GM23338 (cell line): ENCODE measurements at regions not wholly inside any gene's neighbourhood (a gene's known extent, or its start where the extent isn't known, plus 50 kb on each side); places are given as distances from the start of the nearest gene placed in this dataset.

Experiments used
- ATAC-seq: fragments of 200-7000 bp; cut with Tn5 transposase; 3 replicates; pipeline ENCODE4 v1.9.1; 2020
- DNase-seq: peaks from one replicate; pipeline ENCODE4 v3.0.0-alpha.2; 2015; ENCODE audit warnings: low spot score
- H2AFZ ChIP-seq: fragments of 200-600 bp; sonication (generic); 2 replicates; pipeline ENCODE4 v1.8.0; 2016; ENCODE audit warnings: antibody characterized with exemption, mild to moderate bottlenecking, moderate library complexity
- H3F3A ChIP-seq: fragments of 200-600 bp; sonication (generic); replicated peaks from 2 replicates; pipeline ENCODE4 v1.8.0; 2017; ENCODE audit warnings: antibody characterized with exemption, mixed run types, low read depth
- H3K27ac ChIP-seq: fragments of 200-600 bp; sonication (generic); 2 replicates; pipeline ENCODE4 v1.6.1; 2016; ENCODE audit warnings: low read depth
- H3K27me3 ChIP-seq: fragments of 200-600 bp; sonication (generic); 2 replicates; pipeline ENCODE4 v1.8.0; 2016; ENCODE audit warnings: mild to moderate bottlenecking, mixed run types, moderate library complexity; ENCODE audit not compliant: insufficient read depth
- H3K36me3 ChIP-seq: fragments of 200-600 bp; sonication (generic); 2 replicates; pipeline ENCODE4 v1.8.0; 2016; ENCODE audit warnings: mild to moderate bottlenecking; ENCODE audit not compliant: insufficient read depth
- H3K4me1 ChIP-seq: fragments of 200-600 bp; sonication (generic); 2 replicates; pipeline ENCODE4 v1.8.0; 2016; ENCODE audit warnings: mild to moderate bottlenecking, moderate library complexity; ENCODE audit not compliant: insufficient read depth
- H3K4me2 ChIP-seq: fragments of 200-600 bp; sonication (generic); 2 replicates; pipeline ENCODE4 v1.7.1; 2017; ENCODE audit warnings: mixed run types
- H3K4me3 ChIP-seq: fragments of 200-600 bp; sonication (generic); 2 replicates; pipeline ENCODE4 v1.6.1; 2016; ENCODE audit warnings: mixed run types
- H3K79me2 ChIP-seq: fragments of 200-600 bp; sonication (generic); replicated peaks from 2 replicates; pipeline ENCODE4 v1.8.0; 2017; ENCODE audit warnings: mild to moderate bottlenecking; ENCODE audit not compliant: insufficient read depth
- H3K9me2 ChIP-seq: fragments of 200-600 bp; sonication (generic); 2 replicates; pipeline ENCODE4 v1.8.0; 2017; ENCODE audit not compliant: insufficient read depth
- H4K20me1 ChIP-seq: fragments of 200-600 bp; sonication (generic); replicated peaks from 2 replicates; pipeline ENCODE4 v1.8.0; 2017; ENCODE audit warnings: mild to moderate bottlenecking; ENCODE audit not compliant: insufficient read depth
- H3K27ac Mint-ChIP-seq: 2 replicates; pipeline ENCODE4 v1.8.0; 2020; ENCODE audit warnings: inconsistent platforms, mild to moderate bottlenecking, moderate library complexity, mixed read lengths
- H3K27me3 Mint-ChIP-seq: 3 replicates; pipeline ENCODE4 v1.8.0; 2022; ENCODE audit warnings: low read depth, mild to moderate bottlenecking, moderate library complexity, mixed read lengths, inconsistent platforms; ENCODE audit not compliant: insufficient read depth, poor library complexity
- H3K36me3 Mint-ChIP-seq: 3 replicates; pipeline ENCODE4 v1.8.0; 2021; ENCODE audit warnings: low read depth, mild to moderate bottlenecking, inconsistent platforms, moderate library complexity, mixed read lengths
- H3K4me1 Mint-ChIP-seq: 3 replicates; pipeline ENCODE4 v1.8.0; 2020; ENCODE audit warnings: mild to moderate bottlenecking, inconsistent platforms, mixed read lengths
- H3K4me3 Mint-ChIP-seq: 3 replicates; pipeline ENCODE4 v1.8.0; 2021; ENCODE audit warnings: moderate library complexity, mild to moderate bottlenecking, inconsistent platforms, mixed read lengths
- H3K9me3 Mint-ChIP-seq: 3 replicates; pipeline ENCODE4 v1.8.0; 2020; ENCODE audit warnings: moderate library complexity, mild to moderate bottlenecking, inconsistent platforms, mixed read lengths
- CREB1 ChIP-seq: fragments of 250-450 bp; sonication (Bioruptor Pico); IDR thresholded peaks from 2 replicates; pipeline ENCODE4 v1.5.0; 2020; ENCODE audit warnings: low read depth, mild to moderate bottlenecking, moderate library complexity
- ETS1 ChIP-seq: IDR thresholded peaks from 2 replicates; pipeline ENCODE4 v1.6.1; 2016; ENCODE audit warnings: antibody characterized with exemption
- EZH2 ChIP-seq: fragments of 200-600 bp; sonication (generic); IDR thresholded peaks from one replicate; pipeline ENCODE4 v1.8.0; 2017; ENCODE audit warnings: antibody characterized with exemption, mild to moderate bottlenecking, low read depth; ENCODE audit not compliant: unreplicated experiment
- EZH2phosphoT487 ChIP-seq: fragments of 200-600 bp; sonication (generic); IDR thresholded peaks from one replicate; pipeline ENCODE4 v1.8.1; 2018; ENCODE audit warnings: antibody characterized with exemption; ENCODE audit not compliant: unreplicated experiment
- JUNB ChIP-seq: IDR thresholded peaks from one replicate; pipeline ENCODE4 v1.6.1; 2016; ENCODE audit warnings: antibody characterized with exemption; ENCODE audit not compliant: unreplicated experiment
- NANOG ChIP-seq: IDR thresholded peaks from 2 replicates; pipeline ENCODE4 v1.6.1; 2016; ENCODE audit warnings: antibody characterized with exemption, borderline replicate concordance
- POLR2AphosphoS5 ChIP-seq: IDR thresholded peaks from 2 replicates; pipeline ENCODE4 v1.6.1; 2016; ENCODE audit warnings: antibody characterized with exemption, low read depth
- REST ChIP-seq: IDR thresholded peaks from one replicate; pipeline ENCODE4 v1.6.1; 2018; ENCODE audit warnings: antibody characterized with exemption; ENCODE audit not compliant: unreplicated experiment
- STAT1 ChIP-seq: IDR thresholded peaks from one replicate; pipeline ENCODE4 v1.6.1; 2016; ENCODE audit warnings: antibody characterized with exemption; ENCODE audit not compliant: unreplicated experiment
- ZNF114 ChIP-seq: fragments of 250-450 bp; sonication (Bioruptor Pico); IDR thresholded peaks from 2 replicates; pipeline ENCODE4 v1.5.0; 2020; ENCODE audit warnings: mild to moderate bottlenecking, moderate library complexity
- ZNF331 ChIP-seq: fragments of 250-450 bp; sonication (Bioruptor Pico); IDR thresholded peaks from 2 replicates; pipeline ENCODE4 v1.5.0; 2020; ENCODE audit warnings: low read depth, mild to moderate bottlenecking, moderate library complexity
- TF ChIP-seq, protein P1 (sequence below): fragments of 250-450 bp; sonication (Bioruptor Pico); IDR thresholded peaks from 2 replicates; pipeline ENCODE4 v1.5.0; 2020; ENCODE audit warnings: mild to moderate bottlenecking, moderate library complexity
- TF ChIP-seq, protein P2 (sequence below), 2 experiments: fragments of 200-600 bp in 1 of 2; sonication (generic) in 1 of 2; conservative IDR thresholded peaks; 2 replicates each; pipeline versions ENCODE4 v1.5.1 to v1.6.1; 2016 to 2017; ENCODE audit warnings: antibody characterized with exemption in 2 of 2, low read depth in 2 of 2, mild to moderate bottlenecking in 2 of 2, moderate library complexity in 1 of 2

DNA sequence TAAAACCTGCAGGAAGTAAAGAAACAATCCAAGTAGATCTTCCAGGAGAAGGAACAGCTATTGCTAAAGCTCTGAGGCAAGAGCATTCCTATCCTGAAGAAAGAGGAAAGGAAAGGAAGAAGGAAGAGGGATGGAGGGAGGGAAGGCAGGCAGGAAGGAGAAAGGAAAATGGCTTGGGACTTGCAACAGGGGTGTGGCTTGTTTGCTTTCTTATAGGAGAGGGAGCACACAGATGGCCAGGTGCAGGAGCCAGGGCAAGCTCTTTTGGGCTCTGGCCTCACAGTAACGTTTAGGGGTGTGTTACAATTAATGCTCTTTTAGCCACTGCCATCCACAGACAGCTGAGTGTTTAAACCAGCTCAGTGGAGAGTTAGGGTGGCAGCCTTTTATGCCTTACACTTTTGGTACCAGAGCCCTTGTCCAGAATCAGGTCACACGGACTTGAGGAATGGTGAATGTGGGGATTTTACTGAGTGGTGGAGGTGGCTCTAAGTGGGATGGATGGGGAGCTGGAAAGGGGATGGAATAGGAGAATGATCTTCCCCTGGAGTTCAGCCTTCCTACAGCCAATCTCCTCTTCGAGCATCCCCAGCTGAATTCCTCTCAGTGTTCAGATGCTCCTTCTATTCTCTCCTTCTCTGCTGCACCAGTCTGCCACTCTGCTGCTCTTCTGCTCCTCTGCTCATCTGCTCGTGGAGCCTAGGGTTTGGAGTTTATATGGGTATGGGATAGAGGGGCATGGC is 108.7 kb upstream of the SLC39A10 start:
- no peaks in the 10 kb centered on the region for H4K20me1 ChIP-seq
- no peak overlapping the region for H3K4me3 ChIP-seq
- peaks cover 7% of the 10 kb centered on the region for H3K4me1 ChIP-seq
- no peak overlapping the region for H3K4me3 Mint-ChIP-seq
- ATAC-seq = no peak
- TF ChIP-seq POLR2AphosphoS5 (no peak), EZH2 (no peak), REST (no peak), CREB1 (CRISPR knock-in tag) (no peak), STAT1 (no peak), JUNB (no peak), ZNF331 (no peak), ETS1 (no peak), NANOG (no peak), ZNF114 (CRISPR knock-in tag) (no peak), EZH2phosphoT487 (no peak)
- TF ChIP-seq, protein P1, sequence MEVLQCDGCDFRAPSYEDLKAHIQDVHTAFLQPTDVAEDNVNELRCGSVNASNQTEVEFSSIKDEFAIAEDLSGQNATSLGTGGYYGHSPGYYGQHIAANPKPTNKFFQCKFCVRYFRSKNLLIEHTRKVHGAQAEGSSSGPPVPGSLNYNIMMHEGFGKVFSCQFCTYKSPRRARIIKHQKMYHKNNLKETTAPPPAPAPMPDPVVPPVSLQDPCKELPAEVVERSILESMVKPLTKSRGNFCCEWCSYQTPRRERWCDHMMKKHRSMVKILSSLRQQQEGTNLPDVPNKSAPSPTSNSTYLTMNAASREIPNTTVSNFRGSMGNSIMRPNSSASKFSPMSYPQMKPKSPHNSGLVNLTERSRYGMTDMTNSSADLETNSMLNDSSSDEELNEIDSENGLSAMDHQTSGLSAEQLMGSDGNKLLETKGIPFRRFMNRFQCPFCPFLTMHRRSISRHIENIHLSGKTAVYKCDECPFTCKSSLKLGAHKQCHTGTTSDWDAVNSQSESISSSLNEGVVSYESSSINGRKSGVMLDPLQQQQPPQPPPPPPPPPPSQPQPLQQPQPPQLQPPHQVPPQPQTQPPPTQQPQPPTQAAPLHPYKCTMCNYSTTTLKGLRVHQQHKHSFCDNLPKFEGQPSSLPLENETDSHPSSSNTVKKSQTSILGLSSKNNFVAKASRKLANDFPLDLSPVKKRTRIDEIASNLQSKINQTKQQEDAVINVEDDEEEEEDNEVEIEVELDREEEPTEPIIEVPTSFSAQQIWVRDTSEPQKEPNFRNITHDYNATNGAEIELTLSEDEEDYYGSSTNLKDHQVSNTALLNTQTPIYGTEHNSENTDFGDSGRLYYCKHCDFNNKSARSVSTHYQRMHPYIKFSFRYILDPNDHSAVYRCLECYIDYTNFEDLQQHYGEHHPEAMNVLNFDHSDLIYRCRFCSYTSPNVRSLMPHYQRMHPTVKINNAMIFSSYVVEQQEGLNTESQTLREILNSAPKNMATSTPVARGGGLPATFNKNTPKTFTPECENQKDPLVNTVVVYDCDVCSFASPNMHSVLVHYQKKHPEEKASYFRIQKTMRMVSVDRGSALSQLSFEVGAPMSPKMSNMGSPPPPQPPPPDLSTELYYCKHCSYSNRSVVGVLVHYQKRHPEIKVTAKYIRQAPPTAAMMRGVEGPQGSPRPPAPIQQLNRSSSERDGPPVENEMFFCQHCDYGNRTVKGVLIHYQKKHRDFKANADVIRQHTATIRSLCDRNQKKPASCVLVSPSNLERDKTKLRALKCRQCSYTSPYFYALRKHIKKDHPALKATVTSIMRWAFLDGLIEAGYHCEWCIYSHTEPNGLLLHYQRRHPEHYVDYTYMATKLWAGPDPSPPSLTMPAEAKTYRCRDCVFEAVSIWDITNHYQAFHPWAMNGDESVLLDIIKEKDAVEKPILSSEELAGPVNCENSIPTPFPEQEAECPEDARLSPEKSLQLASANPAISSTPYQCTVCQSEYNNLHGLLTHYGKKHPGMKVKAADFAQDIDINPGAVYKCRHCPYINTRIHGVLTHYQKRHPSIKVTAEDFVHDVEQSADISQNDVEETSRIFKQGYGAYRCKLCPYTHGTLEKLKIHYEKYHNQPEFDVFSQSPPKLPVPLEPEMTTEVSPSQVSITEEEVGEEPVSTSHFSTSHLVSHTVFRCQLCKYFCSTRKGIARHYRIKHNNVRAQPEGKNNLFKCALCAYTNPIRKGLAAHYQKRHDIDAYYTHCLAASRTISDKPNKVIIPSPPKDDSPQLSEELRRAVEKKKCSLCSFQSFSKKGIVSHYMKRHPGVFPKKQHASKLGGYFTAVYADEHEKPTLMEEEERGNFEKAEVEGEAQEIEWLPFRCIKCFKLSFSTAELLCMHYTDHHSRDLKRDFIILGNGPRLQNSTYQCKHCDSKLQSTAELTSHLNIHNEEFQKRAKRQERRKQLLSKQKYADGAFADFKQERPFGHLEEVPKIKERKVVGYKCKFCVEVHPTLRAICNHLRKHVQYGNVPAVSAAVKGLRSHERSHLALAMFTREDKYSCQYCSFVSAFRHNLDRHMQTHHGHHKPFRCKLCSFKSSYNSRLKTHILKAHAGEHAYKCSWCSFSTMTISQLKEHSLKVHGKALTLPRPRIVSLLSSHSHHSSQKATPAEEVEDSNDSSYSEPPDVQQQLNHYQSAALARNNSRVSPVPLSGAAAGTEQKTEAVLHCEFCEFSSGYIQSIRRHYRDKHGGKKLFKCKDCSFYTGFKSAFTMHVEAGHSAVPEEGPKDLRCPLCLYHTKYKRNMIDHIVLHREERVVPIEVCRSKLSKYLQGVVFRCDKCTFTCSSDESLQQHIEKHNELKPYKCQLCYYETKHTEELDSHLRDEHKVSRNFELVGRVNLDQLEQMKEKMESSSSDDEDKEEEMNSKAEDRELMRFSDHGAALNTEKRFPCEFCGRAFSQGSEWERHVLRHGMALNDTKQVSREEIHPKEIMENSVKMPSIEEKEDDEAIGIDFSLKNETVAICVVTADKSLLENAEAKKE (CRISPR knock-in tag) = no peak
- TF ChIP-seq, protein P2, sequence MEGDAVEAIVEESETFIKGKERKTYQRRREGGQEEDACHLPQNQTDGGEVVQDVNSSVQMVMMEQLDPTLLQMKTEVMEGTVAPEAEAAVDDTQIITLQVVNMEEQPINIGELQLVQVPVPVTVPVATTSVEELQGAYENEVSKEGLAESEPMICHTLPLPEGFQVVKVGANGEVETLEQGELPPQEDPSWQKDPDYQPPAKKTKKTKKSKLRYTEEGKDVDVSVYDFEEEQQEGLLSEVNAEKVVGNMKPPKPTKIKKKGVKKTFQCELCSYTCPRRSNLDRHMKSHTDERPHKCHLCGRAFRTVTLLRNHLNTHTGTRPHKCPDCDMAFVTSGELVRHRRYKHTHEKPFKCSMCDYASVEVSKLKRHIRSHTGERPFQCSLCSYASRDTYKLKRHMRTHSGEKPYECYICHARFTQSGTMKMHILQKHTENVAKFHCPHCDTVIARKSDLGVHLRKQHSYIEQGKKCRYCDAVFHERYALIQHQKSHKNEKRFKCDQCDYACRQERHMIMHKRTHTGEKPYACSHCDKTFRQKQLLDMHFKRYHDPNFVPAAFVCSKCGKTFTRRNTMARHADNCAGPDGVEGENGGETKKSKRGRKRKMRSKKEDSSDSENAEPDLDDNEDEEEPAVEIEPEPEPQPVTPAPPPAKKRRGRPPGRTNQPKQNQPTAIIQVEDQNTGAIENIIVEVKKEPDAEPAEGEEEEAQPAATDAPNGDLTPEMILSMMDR (conservative IDR thresholded peaks at IDR 0.05; ENCODE audit: low read depth in 2 of 2) = no peak
- H3K27ac Mint-ChIP-seq = no peak overlapping the region
- no peak for DNase-seq
- H2AFZ ChIP-seq = no peak overlapping the region
- H3K4me1 Mint-ChIP-seq = peaks cover 5% of the 10 kb centered on the region; the same call in 2 of the 3 replicates
- H3K9me3 Mint-ChIP-seq = peaks cover 13% of the 10 kb centered on the region; the same call in 2 of the 3 replicates
- no peaks in the 10 kb centered on the region for H3F3A ChIP-seq
- peaks cover 6% of the 10 kb centered on the region; the same call in 2 of the 3 replicates for H3K36me3 Mint-ChIP-seq
- H3K4me2 ChIP-seq = no peak overlapping the region
- H3K9me2 ChIP-seq = 0 out of 2 replicates have a peak, but pooled peaks cover 4% of the 10 kb centered on the region
- H3K27me3 Mint-ChIP-seq = no peaks in the 10 kb centered on the region
- H3K27me3 ChIP-seq = no peaks in the 10 kb centered on the region
- no peaks in the 10 kb centered on the region for H3K36me3 ChIP-seq
- no peak overlapping the region for H3K27ac ChIP-seq
- H3K79me2 ChIP-seq = no peaks in the 10 kb centered on the region
